Fibroblast of skin of back (primary cell): ENCODE measurements at regions not wholly inside any gene's neighbourhood (a gene's known extent, or its start where the extent isn't known, plus 50 kb on each side); places are given as distances from the start of the nearest gene placed in this dataset.
A peak's percentile ranks its signal among the peaks of the same experiment; 100 is the strongest.

Experiments used
- DNase-seq: peaks from one replicate; pipeline ENCODE4 v3.0.0-alpha.2; 2013

DNA sequence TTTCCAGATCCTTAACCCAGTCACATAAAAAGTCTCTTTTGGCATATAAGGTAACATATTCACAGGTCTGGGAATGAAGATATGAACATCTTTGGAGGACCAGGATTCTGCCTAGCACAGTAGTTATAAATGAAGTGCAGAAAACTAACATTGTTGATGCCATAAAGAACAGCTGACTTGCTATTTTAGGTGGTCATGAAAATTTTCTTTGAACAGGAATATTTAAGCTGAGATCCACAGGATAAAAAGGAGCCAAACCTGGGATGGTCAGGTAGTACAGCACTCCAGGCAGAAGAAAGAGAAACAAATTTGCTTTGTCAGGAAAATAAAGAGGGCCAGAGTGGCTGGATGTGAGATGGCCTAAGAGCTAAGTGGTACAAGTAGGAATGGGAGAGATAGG lies 80.0 kb downstream of the CENPW start:
- DNase-seq = no peak

DNA sequence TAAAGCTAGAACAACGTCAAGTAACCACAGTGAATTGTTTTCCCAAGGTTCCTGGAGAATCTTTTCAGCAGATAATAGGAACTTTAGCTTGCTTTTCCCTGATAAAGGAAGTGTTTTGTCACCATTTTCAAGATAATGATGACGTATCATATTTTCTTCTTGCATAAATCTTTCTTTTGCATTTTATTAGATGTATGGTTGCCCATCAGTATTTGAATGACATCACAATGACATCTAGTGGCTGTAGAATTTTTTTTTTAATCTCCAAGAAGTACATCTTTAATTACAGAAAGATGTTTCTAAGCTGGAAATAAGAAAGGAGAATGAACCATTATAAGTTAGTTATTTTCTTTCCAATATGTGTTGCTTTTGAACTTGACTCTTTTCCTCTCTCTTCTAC lies 83.0 kb downstream of the CENPW start:
- no peak for DNase-seq

DNA sequence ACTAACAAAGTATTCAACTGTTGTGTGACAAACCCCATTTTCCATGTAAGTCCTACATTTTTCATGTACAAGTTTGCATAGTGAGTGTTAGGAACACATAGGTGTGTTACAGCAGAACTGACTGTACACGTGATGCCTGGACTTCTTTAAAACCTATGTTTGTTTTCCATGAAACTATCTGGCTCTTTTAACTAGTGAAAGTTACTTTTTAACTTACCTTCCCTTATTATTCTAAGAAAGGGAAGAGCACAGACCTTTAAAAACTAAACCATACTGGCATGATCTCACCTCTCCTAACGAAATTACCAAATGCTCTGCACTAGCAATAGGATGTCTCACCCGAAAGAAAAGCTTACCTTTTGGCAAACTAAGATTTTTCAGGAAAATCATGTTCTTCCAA lies 87.8 kb downstream of the CENPW start:
- DNase-seq = no peak

DNA sequence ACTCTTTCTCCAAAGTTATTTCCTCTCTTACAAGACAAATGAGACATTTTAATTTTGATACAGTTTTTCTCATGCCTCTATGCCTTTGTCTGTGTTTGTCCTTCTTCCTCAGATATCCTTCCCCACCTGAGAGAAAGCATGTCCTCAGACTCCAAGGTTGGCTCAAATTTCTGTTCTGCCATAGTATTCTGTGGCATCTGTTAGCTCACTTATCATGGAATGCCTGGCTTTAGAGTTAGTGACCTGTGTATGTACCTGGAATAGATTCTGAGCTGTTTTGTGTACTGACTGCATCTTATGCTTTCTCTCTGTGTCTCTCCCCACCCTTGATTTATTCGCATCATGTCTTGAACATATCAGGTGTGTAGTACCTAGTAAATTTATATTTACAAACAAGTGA lies 90.0 kb downstream of the CENPW start:
- DNase-seq = no peak

DNA sequence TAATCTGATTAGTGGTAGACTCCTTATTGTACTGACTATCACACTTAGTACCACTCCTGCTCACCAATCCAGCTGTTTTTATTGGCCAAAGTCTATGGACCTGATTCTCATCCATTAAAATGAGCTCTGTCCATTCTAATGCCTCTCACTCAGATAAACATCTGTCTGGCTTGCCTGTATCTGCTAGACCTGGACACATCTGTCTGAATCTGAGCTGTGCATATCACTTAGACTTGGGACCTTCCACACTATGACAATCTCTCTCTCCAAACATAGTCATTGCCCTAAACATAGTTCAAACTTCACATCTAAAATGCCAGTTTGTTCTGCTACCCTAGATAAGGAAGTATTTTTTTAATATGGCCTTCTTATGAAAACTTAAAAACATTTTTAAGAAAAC lies 92.6 kb downstream of the CENPW start:
- no peak for DNase-seq

DNA sequence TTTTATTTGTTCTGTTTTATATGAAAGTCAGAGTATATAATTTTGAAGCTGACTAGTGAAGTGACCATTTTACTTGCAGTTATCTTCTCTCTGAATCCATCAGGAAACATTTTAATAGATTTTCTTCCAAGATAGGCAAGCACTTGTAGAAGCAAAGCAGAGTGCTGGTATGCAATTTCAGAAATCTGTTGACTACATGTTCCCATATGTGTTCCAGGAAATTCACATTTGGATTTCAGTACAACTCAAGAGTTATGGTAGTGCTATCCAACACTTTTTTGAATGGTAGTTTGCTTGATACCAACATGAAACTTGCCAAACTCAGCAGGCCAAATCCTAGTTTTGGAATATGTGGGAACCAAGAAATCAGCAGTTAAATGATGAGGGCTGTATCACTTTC lies 94.0 kb downstream of the CENPW start:
- no peak for DNase-seq

DNA sequence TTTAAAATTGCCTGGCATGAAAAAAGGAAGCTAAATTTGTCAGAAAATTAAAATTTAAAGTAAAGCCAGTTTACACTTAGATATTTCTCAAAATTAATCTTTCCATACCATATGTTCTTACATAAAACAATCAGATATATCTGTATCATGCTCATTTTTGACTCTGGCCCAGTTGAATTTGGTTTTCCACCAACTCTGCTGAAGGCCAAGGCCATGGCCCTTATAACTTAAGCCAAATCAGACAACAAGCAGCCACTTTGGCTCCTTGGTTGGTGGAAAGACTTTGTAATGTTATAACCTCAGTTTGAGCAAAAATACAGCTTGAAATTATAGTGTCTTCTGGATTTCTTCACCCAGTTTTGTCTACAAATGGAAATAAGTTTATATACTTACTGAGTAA lies 97.3 kb downstream of the CENPW start:
- DNase-seq = no peak

DNA sequence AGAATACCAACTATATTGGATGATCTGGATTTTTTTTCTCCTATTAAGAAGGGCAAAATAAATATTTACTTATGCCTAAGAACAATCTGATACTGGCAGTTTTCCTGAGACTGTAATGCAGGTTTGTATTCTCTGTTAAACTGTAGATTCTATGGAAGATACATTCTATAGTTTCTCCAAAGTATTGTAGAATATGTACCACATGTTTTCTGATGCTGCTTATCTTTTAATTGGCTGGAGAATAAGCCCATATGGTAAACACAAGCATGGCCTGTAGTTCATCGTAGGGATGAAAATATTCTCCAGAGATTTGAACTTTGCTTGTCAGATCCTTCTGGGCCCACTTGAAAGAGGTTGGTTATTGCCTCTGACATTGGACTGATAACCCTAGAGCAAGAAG lies 99.1 kb downstream of the CENPW start:
- no peak for DNase-seq

DNA sequence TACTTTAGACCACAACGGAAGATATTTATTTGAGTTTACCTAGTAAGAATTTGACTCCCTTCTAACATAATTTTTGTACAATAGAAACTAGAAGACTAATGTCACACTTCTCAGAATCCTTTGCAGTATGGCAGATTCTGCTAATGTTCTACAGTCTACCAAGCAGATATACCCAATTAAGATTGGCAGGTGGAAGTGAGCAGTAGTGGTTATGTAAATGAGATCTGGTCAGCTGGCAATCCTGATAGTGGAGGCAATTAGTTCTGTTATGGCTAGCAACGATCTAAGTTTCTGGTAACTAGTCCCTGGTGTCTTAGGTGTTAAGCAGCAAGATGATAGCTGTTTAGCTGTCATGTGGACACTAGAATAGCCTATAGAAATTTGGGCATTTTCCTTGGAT lies 101.0 kb downstream of the CENPW start:
- DNase-seq = no peak

DNA sequence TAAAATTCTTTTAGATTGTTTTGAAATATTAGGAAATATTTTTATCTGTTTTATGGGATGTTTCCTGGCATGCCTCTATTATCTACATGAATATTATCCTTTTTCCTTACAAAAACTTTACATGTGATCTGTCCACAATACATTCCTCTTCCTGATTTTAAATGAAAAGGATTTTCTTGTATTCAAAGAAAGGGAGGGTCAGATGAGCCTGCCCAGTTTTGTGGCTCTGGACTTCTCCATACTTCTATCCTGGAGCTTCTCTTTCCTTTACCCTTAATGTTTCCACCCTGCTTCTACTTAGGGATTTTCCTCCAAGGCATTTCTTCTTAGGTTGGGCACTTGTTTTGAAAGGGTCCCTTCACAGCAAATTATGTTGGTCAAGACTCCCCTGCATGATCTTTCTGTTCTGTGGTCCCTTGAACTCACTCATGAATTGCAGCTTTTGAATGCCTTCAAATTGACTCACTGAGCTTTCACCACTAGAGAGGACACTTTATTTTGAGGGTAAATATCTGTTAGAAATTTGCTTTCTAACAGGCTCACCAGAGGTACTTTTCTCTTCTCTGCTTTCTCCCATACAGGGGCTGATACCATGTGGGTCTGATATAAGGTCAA lies 104.9 kb downstream of the CENPW start:
- peak; percentile 60 for DNase-seq

DNA sequence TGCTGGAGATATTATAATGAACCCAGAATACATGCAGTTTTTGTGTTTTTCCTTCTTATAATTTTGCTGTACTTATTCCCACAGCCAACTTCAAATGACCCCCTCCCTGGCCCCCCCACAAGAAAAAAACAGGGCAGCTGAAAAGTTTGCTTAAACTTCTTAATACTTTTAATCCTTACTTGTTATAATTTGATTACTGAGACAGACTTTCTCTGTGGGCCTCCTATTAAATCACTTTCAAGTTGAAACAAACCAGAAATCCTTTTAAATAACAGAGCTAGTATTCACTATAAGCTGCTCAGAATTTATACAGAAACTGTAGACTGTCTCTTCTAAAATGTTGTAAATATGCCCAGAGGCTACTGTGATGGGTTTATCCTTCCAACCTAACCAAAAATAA lies 106.3 kb downstream of the CENPW start:
- no peak for DNase-seq

DNA sequence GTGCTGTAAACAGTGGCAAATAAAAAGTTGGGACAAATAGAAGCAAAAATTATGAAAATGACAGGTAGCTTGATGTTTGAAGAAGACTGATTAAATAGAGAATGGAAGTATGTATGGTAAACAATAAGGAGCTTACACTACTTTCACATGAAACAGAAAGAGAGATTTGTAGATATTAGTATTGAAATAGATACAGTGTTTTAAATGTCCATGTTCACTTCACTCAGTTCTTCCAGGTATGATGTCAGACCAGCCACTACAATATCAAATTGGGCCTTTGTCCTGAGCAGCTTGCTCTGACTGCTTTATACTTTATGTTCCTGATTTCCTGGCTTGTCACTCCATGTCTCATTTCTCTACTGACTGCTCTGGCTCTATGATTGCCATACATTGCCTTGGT lies 107.5 kb downstream of the CENPW start:
- no peak for DNase-seq

DNA sequence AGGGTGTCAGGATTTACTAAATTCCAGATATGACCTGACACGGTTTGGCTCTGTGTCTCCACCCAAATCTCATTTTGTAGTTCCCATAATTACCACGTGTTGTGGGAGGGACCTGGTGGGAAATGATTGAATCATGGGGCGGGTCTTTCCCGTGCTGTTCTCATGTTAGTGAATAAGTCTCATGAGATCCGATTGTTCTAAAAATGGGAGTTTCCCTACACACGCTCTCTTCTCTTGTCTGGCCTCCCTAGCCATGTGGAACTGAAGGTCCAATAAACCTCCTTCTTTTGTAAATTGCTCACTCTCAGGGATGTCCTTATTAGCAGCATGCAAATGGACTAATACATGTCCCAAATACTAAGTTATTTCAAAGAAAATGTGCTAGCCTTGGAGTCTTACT lies 121.1 kb downstream of the CENPW start:
- DNase-seq = no peak

DNA sequence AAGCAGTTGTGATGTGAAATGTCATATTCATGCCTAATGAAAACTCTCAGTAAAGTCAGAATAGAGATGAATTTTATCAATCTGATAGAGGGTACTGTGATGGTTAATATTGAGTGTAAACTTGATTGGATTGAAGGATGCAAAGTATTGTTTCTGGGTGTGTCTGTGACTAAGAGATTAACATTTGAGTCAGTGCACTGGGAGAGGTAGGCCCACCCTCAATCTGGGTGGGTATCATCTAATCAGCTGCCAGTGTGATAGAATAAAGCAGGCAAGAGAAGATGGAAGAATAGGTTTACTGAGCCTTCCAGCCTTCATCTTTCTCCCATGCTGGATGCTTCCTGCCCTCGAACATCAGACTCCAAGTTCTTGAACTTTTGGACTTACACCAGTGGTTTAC lies 124.3 kb downstream of the CENPW start:
- no peak for DNase-seq

DNA sequence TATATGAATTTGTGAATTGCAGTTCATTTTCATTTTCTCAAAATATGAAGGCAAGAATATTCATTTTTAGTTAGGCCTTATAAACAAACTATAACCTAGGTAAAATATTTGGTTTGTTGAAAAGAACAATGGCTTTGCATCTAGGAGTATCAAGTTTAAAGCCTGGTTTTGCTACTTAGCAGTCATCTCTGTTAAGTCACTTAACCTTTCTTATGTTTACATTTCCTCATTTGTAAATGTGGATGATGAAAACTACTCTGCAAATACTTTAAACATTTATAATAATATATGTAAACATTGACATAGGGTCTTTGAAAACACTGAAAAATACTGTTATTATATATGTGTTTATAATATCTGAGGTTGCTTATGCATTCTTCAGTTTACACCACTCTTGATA lies 135.5 kb downstream of the CENPW start:
- DNase-seq = no peak

DNA sequence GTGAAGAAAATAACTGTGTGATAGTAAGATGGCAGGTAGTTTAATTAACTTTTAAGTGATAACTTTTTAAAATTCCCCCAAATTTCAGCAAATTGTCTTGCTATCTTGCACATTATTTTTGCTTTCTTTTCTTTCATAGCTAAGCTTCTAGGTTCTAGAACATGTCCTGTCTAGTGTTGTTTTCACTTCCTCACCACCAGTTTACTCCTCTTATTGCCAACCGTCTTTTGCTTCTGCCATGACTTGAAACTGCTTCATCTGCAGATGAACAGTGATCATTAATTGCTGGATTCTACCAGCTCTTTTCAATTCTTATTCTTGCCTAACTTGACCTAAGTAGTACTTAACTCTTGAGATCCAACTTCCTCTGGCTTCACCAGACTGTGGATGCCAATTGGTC lies 137.8 kb downstream of the CENPW start:
- DNase-seq = no peak

DNA sequence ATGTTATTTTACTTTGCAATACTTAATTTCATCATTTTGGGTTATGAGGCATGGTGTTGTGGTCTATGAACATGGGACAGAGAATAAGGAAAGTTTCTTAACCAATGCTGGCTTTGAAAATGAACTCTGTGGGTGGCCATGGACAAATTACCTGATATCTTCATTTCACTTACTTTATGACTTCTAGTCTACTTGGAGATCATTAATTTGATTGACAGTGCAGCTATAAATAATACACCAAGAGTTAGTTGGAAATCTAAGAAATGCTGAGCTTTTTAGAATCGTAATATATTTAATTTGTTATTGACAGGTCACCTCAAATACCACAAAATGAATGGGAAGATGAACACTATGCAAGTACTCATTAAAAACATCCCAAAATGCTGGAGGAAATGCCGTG lies 140.4 kb downstream of the CENPW start:
- no peak for DNase-seq

DNA sequence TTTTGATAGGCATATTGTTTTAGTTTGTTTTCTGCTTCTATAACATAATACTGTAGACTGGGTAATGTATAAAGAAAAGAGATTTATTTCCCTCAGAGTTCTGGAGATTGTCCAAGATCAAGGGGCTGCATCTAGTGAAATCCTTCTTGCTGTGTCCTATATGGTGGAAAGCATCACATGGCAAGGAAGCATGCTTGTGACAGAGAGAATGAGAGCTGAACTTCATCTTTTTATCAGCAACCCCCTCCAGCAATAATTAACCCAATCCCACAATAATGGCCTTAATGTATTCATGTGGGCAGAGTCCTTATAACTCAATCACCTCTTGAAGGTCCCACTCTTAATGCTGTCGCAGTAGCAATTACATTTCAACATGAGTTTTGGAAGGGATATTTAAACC lies 141.4 kb downstream of the CENPW start:
- no peak for DNase-seq

DNA sequence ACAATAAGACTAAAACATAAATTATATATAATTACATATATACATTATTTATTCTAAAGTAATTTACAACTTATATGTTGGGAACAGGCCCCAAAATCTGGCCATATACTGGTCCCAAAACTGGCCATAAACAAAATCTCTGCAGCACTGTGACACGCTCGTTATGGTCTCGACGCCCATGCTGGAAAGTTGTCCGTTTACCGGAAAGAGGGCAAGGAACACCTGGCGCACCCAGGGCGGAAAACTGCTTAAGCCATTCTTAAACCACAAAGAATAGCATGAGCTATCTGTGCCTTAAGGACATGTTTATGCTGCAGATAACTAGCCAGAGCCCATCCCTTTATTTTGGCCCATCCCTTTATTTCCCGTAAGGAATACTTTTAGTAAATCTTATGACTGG lies 164.9 kb downstream of the CENPW start:
- DNase-seq = no peak

DNA sequence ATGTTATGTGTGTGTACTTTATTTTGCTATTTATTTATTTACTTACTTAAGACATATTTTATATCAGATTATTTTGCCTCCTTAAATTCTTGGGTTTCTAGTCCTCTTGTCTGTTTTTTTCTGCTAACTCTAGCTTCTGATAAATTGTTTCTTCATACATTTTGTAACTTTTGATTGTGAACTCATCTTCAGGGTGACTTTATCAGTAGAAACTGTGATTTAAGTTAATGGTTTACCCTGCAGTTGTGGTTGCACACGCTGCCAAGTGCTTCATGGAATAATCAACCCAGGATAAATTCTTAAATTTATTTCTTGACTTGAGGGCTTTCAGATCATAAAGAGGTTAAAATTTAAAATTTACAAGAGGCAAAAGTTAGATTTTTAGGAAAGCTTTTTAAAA lies 173.3 kb downstream of the CENPW start:
- DNase-seq = no peak

DNA sequence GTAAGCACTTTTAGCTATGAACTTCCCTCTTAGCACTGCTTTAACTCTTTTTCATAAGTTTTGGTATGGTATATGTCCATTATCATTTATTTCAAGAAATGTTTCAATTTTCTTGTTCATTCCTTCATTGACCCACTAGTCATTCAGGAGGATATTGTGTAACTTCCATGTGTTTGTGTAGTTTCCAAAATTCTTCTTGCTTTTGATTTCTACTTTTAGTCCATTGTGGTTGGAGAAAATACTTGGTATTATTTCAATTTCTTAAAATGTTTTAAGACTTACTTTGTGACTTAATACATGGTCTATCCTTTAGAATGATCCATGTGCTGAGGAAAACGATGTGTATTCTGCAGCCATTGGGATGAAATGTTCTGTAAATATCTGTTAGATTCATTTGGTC lies 176.5 kb downstream of the CENPW start:
- no peak for DNase-seq

DNA sequence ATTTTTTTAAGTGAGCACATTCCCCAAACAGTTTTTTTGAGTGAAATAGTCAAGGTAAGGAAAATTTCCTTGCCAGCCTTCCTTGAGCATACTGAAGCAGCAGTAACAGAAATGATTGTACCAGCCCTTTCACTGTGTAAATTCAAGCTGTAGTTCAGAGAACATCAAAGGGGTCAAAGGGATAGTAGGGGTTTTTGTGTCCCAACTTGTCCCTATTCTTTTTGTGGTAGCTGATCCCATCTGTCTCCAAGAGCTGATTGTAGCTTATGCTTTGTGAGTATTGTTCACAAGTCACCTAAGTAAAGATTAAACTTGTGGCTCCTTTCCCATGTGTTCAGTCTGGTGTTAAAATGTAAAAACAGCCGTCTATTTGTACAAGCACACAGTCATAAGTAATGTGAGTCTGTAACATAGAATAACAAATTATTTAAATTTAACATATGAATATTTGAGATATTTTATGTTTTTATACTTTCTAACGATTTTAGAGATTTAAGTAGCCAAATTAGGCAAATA lies 185.0 kb downstream of the CENPW start:
- DNase-seq = no peak

DNA sequence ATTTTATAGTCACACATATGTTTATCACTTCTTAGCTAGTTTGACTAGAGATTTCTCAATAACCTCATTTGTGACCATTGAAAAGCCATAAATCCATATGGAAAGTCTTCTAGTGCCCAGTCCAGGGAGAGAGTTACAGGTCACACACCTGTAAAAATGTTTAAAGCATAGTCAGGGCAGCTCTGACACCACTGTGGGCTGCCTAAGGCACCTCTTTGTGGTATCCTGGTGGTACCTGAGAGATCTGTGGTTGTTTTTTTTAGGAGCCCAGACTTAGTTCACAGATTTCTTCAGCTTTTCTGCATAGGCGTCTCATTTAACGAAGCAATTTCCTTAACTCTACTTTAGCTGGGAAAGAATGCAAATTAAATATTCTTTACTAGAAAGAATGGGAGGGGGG lies 186.6 kb downstream of the CENPW start:
- DNase-seq = no peak

DNA sequence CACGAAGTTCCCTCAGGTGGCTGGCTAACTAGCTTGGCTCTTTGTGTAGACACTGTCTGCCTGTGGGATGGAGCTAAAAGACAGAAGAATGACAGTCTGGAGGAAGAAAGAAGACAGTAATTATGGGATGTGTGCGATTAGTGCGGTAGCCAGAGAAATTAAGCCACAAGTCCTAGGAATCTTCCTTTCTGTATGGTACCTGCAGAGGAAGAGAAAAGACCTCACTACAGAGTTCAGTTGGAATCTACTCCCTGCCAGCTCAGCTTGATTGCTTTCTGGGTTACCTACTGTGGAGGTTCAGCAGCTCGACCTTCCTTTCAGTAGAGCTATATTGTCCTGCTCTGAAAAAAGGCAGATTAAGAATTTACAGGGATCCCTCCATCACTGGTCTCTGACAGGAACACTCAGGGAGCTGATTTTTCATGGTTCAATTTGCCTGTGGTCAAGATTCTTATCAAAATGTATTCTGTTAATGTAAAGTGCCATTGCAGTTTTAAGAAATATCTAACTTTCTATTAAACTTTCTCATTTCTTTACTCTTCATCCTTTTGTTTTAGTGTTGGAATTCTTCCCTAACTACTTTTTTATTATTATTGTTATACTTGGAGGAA lies 187.2 kb downstream of the CENPW start:
- DNase-seq = no peak
